ENCODE measurements at regions not wholly inside any gene's neighbourhood (a gene's known extent, or its start where the extent isn't known, plus 50 kb on each side); places are given as distances from the start of the nearest gene placed in this dataset.

DNA sequence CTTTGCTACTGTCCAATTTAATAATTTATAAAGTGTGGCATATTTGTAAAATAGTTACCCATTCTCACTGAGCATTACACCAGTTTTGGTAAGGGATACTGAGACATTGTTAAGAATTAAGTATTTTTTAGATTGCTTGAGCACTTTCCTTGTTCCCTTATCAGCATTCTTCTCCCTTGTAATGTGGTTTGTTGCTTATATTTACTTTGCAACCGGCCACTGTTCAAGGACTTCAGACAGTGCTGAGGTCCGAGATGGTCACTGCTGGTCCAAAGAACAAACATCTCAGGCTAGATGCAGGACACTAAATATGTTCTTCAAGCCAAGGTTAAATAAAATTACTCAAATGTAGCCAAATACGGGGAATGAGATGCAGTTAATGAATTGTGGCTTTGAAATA lies 161.4 kb downstream of the TM9SF2 start (continued):
- TF ChIP-seq, protein P1, sequence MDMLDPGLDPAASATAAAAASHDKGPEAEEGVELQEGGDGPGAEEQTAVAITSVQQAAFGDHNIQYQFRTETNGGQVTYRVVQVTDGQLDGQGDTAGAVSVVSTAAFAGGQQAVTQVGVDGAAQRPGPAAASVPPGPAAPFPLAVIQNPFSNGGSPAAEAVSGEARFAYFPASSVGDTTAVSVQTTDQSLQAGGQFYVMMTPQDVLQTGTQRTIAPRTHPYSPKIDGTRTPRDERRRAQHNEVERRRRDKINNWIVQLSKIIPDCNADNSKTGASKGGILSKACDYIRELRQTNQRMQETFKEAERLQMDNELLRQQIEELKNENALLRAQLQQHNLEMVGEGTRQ (CRISPR knock-in tag; IDR thresholded peaks at IDR 0.05), result no peak

DNA sequence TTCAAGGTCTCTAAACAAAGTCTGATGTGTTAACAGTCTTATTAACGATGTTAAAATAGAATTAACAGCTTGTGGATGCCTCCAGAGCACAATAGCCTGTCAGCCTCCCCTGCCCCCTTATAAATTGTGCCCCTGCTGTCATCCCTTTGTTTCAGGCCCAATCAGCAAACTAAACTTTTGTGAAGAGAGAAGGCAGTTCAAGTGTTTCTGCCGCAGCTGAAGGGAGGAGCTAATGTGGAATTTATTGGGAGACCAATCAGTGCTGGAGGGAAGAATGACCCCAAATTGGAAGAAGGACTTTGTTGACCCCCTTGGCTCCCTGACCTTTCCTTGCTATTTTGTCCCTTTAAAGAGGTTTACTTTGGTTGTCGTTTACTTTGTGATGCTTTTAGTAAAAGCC lies 160.5 kb downstream of the TM9SF2 start:
- H3K36me3 Mint-ChIP-seq, result no peaks in the 10 kb centered on the region
- H3K4me3 Mint-ChIP-seq, result peak overlapping the region; percentile 38
- ChIA-PET POLR2A (interaction anchor here (0.6 to 1.1 kb wide), 3 partner anchors 10 to 25 kb away, joined by 3 to 5 read pairs (median 4); no protein-coding TSS in a partner anchor), CTCF (interaction anchor here (0.6 to 1.5 kb wide), 8 partner anchors 13 to 274 kb away, joined by 3 to 8 read pairs (median 3); no protein-coding TSS in a partner anchor)
- DNase-seq (ENCODE audit: low spot score), result peak; percentile 63
- peak overlapping the region; percentile 98 for H3K27ac Mint-ChIP-seq
- H3K9me3 Mint-ChIP-seq, result no peaks in the 10 kb centered on the region
- peak; percentile 59 for ATAC-seq
- H3K4me1 Mint-ChIP-seq, result peaks cover 81% of the 10 kb centered on the region
- no peaks in the 10 kb centered on the region for H3K27me3 Mint-ChIP-seq (ENCODE audit: low read depth)
- TF ChIP-seq KAT7 (CRISPR knock-in tag; IDR thresholded peaks at IDR 0.05; ENCODE audit: borderline replicate concordance) (no peak), HMGA2 (CRISPR knock-in tag; IDR thresholded peaks at IDR 0.05) (no peak), GTF2I (CRISPR knock-in tag; conservative IDR thresholded peaks at IDR 0.05) (no peak), CBFB (CRISPR knock-in tag; IDR thresholded peaks at IDR 0.05; ENCODE audit: low read depth) (no peak), ELF4 (CRISPR knock-in tag; IDR thresholded peaks at IDR 0.05; ENCODE audit: low read depth) (no peak), PRRX2 (CRISPR knock-in tag; IDR thresholded peaks at IDR 0.05) (no peak), ZNF423 (CRISPR knock-in tag; IDR thresholded peaks at IDR 0.05) (no peak), NFE2L1 (CRISPR knock-in tag; IDR thresholded peaks at IDR 0.05) (no peak), CREM (CRISPR knock-in tag; IDR thresholded peaks at IDR 0.05) (no peak), FOXJ3 (CRISPR knock-in tag; IDR thresholded peaks at IDR 0.05; ENCODE audit: borderline replicate concordance) (no peak), TEAD1 (CRISPR knock-in tag; IDR thresholded peaks at IDR 0.05) (peak; percentile 53; the same call in 1 of the 2 replicates), ETV6 (CRISPR knock-in tag; IDR thresholded peaks at IDR 0.05) (peak; percentile 54; the same call in 1 of the 2 replicates)
- TF ChIP-seq, protein P2, sequence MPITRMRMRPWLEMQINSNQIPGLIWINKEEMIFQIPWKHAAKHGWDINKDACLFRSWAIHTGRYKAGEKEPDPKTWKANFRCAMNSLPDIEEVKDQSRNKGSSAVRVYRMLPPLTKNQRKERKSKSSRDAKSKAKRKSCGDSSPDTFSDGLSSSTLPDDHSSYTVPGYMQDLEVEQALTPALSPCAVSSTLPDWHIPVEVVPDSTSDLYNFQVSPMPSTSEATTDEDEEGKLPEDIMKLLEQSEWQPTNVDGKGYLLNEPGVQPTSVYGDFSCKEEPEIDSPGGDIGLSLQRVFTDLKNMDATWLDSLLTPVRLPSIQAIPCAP (CRISPR knock-in tag; IDR thresholded peaks at IDR 0.05), result no peak
- TF ChIP-seq, protein P3, sequence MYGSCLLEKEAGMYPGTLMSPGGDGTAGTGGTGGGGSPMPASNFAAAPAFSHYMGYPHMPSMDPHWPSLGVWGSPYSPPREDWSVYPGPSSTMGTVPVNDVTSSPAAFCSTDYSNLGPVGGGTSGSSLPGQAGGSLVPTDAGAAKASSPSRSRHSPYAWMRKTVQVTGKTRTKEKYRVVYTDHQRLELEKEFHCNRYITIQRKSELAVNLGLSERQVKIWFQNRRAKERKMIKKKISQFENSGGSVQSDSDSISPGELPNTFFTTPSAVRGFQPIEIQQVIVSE (CRISPR knock-in tag; IDR thresholded peaks at IDR 0.05; ENCODE audit: borderline replicate concordance), result no peak
- TF ChIP-seq, protein P4, sequence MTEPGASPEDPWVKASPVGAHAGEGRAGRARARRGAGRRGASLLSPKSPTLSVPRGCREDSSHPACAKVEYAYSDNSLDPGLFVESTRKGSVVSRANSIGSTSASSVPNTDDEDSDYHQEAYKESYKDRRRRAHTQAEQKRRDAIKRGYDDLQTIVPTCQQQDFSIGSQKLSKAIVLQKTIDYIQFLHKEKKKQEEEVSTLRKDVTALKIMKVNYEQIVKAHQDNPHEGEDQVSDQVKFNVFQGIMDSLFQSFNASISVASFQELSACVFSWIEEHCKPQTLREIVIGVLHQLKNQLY (CRISPR knock-in tag; IDR thresholded peaks at IDR 0.05), result no peak
- TF ChIP-seq, protein P5, sequence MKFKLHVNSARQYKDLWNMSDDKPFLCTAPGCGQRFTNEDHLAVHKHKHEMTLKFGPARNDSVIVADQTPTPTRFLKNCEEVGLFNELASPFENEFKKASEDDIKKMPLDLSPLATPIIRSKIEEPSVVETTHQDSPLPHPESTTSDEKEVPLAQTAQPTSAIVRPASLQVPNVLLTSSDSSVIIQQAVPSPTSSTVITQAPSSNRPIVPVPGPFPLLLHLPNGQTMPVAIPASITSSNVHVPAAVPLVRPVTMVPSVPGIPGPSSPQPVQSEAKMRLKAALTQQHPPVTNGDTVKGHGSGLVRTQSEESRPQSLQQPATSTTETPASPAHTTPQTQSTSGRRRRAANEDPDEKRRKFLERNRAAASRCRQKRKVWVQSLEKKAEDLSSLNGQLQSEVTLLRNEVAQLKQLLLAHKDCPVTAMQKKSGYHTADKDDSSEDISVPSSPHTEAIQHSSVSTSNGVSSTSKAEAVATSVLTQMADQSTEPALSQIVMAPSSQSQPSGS (CRISPR knock-in tag; IDR thresholded peaks at IDR 0.05; ENCODE audit: borderline replicate concordance, low read depth), result no peak
- TF ChIP-seq, protein P6, sequence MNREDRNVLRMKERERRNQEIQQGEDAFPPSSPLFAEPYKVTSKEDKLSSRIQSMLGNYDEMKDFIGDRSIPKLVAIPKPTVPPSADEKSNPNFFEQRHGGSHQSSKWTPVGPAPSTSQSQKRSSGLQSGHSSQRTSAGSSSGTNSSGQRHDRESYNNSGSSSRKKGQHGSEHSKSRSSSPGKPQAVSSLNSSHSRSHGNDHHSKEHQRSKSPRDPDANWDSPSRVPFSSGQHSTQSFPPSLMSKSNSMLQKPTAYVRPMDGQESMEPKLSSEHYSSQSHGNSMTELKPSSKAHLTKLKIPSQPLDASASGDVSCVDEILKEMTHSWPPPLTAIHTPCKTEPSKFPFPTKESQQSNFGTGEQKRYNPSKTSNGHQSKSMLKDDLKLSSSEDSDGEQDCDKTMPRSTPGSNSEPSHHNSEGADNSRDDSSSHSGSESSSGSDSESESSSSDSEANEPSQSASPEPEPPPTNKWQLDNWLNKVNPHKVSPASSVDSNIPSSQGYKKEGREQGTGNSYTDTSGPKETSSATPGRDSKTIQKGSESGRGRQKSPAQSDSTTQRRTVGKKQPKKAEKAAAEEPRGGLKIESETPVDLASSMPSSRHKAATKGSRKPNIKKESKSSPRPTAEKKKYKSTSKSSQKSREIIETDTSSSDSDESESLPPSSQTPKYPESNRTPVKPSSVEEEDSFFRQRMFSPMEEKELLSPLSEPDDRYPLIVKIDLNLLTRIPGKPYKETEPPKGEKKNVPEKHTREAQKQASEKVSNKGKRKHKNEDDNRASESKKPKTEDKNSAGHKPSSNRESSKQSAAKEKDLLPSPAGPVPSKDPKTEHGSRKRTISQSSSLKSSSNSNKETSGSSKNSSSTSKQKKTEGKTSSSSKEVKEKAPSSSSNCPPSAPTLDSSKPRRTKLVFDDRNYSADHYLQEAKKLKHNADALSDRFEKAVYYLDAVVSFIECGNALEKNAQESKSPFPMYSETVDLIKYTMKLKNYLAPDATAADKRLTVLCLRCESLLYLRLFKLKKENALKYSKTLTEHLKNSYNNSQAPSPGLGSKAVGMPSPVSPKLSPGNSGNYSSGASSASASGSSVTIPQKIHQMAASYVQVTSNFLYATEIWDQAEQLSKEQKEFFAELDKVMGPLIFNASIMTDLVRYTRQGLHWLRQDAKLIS (CRISPR knock-in tag; IDR thresholded peaks at IDR 0.05; ENCODE audit: borderline replicate concordance), result no peak
- TF ChIP-seq, protein P7, sequence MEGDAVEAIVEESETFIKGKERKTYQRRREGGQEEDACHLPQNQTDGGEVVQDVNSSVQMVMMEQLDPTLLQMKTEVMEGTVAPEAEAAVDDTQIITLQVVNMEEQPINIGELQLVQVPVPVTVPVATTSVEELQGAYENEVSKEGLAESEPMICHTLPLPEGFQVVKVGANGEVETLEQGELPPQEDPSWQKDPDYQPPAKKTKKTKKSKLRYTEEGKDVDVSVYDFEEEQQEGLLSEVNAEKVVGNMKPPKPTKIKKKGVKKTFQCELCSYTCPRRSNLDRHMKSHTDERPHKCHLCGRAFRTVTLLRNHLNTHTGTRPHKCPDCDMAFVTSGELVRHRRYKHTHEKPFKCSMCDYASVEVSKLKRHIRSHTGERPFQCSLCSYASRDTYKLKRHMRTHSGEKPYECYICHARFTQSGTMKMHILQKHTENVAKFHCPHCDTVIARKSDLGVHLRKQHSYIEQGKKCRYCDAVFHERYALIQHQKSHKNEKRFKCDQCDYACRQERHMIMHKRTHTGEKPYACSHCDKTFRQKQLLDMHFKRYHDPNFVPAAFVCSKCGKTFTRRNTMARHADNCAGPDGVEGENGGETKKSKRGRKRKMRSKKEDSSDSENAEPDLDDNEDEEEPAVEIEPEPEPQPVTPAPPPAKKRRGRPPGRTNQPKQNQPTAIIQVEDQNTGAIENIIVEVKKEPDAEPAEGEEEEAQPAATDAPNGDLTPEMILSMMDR (IDR thresholded peaks at IDR 0.05), result no peak
- TF ChIP-seq, protein P8, sequence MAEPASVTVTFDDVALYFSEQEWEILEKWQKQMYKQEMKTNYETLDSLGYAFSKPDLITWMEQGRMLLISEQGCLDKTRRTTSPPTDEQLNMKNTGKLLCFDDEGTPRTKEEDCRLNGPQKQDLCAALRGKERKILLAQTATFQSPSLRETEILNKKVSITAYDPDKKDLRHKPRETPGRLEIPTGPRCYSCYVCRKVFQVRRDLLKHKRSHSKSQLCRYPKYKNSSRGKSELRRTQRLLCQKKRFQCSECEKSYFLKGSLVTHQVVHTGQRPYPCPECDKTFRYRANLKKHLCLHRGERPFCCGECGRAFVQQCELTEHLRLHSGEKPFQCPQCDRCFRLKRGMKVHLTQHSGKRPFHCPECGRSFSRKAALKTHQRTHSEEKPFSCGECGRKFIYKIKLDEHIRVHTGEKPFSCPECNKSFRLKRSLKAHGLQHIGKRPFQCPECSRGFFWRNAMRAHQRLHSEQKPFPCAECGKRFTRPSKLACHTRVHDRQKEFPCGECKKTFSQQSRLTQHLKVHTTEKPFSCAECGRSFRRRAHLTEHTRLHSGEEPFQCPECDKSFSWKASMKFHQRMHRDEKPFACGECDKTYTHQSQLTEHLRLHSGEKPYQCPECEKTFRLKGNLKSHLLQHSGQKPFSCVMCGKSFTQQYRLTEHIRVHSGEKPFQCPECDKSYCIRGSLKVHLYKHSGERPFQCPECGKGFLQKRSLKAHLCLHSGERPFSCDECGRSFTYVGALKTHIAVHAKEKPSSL (CRISPR knock-in tag; conservative IDR thresholded peaks at IDR 0.05), result no peak
- TF ChIP-seq, protein P9, sequence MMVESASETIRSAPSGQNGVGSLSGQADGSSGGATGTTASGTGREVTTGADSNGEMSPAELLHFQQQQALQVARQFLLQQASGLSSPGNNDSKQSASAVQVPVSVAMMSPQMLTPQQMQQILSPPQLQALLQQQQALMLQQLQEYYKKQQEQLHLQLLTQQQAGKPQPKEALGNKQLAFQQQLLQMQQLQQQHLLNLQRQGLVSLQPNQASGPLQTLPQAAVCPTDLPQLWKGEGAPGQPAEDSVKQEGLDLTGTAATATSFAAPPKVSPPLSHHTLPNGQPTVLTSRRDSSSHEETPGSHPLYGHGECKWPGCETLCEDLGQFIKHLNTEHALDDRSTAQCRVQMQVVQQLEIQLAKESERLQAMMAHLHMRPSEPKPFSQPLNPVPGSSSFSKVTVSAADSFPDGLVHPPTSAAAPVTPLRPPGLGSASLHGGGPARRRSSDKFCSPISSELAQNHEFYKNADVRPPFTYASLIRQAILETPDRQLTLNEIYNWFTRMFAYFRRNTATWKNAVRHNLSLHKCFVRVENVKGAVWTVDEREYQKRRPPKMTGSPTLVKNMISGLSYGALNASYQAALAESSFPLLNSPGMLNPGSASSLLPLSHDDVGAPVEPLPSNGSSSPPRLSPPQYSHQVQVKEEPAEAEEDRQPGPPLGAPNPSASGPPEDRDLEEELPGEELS (CRISPR knock-in tag; IDR thresholded peaks at IDR 0.05), result peak; percentile 70; the same call in 1 of the 2 replicates
